A673 (cell line): ENCODE measurements at regions not wholly inside any gene's neighbourhood (a gene's known extent, or its start where the extent isn't known, plus 50 kb on each side); places are given as distances from the start of the nearest gene placed in this dataset.

Experiments used
- CTCF ChIP-seq: fragments of 300-800, 200-600 bp; sonication (generic); conservative IDR thresholded peaks from 2 replicates; pipeline ENCODE4 v1.5.1; 2017; ENCODE audit warnings: low read depth, mild to moderate bottlenecking, antibody characterized with exemption, low read length, moderate library complexity, mixed read lengths
- EZH2 ChIP-seq: fragments of 200-600 bp; sonication (generic); IDR thresholded peaks from 2 replicates; pipeline ENCODE4 v1.6.1; 2017; ENCODE audit warnings: borderline replicate concordance, low read depth, mild to moderate bottlenecking, mixed read lengths, antibody characterized with exemption, low read length; ENCODE audit not compliant: poor library complexity, severe bottlenecking

GRCh38 chr3:78304115-78304514 lies 1264.2 kb downstream of the ROBO2 start:
- TF ChIP-seq CTCF (no peak), EZH2 (no peak)
